GM18519 (cell line): ENCODE measurements at regions not wholly inside any gene's neighbourhood (a gene's known extent, or its start where the extent isn't known, plus 50 kb on each side); places are given as distances from the start of the nearest gene placed in this dataset.
"Not testable (repeated sequence)": the region's sequence is repeated elsewhere in the genome, so short reads cannot be mapped to it uniquely, and the experiment has no call there.

Experiments
- ATAC-seq: cut with Tn5 transposase; IDR thresholded peaks from one replicate; pipeline ENCODE4 v1.9.1; 2021; ENCODE audit warnings: mild to moderate bottlenecking, moderate library complexity; ENCODE audit not compliant: unreplicated experiment, low FRiP score

DNA sequence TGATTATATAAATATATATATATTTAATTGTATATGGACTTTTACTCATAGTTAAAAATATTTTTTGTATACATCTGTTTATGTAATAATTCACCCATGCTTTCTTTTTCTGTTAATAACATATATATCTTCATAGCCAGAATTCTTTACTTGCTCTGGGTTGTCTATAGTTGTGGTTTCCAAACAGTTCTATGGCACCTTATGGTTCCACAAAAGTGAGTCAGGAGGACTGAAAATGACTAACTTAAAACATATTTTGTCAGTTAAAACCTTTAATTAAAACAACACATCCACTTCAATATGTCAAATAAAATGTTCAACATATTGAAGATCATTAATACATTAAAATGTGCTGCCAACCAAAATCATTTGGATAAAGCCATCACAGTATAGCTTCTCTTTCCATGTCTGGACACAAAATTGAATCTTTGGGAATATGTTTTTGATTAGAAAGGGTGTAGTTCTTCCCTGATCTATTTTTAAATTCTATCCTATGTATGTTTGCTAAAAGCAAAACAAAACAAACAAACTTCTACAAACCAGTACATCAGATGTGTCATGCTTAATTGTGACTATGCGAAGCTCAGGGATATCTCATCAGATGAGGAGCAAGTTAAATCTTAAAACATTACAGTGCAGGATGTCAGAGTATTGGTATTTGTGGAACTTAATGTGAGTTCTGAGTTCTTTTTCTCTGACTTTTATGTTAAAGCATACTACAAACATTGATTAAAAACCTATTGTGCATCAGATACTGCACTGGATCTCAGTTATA lies 1488.4 kb upstream of the TENM4 start:
- ATAC-seq: no peak

DNA sequence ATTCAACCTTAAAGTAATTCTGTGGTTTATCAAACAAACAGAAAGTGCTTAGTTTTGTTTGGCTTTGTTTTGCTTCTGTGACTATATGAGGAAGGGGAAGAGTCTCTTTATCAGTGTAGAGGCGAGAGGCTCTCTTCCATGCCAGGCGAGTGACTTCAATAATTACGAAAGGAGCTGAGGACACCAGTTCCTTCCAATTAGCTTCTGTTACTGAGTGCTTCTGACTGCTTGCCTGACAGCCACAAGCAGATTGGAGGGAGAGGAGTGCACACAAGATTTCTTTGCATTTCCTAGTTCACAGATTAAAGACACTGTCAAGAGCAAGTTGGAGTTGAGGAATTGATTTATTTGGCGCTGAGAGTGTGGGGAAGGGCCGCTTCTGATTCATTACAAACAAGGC lies 1484.5 kb upstream of the TENM4 start:
- no peak for ATAC-seq

DNA sequence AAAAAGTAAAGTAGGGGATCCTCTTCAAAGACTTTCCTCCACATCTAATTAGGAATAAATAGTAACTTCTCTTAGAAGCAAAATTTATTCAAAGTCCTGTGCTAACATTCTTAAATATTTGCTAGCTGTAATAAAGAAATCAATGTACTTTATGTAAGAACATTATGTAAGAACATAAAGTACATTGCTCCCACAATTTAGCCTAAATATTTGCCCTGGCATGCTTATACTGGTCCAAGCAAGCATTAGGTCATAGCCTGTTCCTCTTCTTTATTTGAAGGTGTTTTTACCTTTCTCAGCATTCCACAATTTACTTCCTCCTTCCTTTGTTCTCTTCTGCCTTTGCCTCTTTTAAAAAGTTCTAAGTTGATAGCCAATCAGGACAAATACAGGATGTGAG lies 1480.5 kb upstream of the TENM4 start:
- ATAC-seq: not testable (repeated sequence)

DNA sequence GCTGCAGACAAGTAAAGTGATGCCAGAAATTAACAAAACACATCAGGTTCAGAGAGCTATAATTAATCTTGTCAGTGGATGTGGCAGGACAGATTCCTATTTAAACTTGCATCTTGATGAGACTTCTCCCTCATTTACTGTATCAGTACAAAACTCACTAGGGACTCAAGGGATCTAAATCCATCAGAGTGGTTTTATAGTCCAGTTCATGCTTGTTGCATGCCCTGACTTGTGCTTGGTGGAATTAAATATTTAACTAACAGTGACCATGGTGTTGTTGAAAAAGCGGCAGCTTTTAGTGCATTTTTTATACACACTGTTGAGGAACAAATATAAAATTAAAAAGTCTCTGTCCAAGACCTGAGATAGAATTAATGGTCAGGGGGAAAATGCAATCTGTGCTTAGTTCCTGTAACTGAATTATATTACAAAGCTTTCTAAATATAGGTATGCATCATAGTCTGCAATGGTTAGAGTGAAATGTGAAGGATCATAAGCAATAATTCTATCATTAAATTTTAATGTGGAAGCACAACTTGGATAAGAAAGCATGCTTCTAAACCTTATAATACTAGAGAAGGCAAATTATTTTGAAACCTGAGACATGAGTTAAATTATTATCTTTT lies 1475.5 kb upstream of the TENM4 start:
- ATAC-seq: no peak

DNA sequence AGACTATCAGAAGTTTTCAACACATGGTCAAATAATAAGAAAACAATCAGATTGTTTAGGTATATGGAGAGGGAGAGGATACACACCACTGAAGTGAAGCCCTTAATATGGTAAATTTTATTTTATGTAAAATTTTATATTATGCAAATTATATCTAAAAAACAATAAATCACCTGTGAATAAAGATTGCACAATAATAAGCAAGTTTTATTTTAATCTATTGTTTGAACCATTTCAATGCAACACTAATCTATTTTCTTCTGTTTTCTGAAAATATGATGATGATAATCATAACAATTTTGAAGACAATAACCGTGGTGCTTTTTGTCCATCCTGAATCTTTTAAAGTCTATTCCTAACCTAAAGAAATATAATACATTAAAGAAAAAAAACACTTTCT lies 1473.5 kb upstream of the TENM4 start:
- ATAC-seq: no peak

DNA sequence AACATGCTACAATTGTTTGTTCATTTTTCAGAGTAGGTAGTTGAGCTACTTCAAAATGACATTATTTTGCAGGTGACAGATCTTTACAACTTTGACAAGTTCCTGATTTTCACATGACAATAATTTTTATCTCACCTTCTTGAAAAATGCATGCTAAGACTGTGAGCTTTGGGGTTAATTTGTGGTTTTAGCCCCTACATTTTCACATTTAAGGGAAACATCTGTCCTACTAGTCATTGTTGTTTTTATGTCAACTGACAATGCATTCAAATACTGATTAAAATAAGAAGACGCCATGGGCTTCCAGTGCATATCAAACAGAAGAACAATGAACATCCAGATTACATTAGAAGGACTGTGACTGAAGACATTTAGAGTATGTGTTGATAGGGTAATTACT lies 1470.8 kb upstream of the TENM4 start:
- no peak for ATAC-seq

DNA sequence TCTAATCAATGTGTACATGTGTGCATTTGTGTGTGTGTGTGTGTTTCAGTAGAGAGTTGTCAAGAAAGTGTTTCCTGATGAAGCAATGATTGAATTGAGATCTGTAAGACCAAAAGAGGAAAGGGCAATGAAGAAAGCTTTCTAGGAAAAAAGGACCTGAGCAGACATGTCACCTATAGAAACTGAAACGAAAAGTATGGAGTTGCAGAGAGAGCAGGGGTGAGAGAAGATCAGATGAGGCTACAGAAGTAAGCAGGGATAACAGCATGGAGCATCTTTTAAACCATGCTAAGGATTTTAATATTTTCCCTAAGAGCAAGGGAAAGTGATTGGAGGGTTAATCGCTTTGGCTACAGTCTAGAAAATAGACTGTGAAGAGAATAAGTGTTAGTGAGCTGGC lies 1459.4 kb upstream of the TENM4 start:
- ATAC-seq: peak; percentile 47

DNA sequence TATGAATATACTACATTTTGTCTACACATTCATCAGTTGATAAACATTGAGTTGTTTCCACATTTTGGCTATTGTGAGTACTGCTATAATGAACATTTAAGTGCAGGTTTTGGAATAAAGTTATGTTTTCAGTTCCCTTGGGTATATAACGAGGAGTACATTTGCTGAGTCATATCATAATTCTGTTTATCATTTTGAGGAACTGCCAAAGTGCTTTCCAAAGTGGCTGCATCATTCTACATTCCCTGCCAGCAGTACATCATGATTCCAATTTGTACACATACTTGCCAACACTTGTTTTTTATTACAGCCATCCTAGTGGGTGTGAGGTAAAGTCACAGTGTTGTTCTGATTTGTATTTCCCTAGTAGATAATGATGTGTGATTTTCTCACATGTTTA lies 1458.6 kb upstream of the TENM4 start:
- no peak for ATAC-seq

DNA sequence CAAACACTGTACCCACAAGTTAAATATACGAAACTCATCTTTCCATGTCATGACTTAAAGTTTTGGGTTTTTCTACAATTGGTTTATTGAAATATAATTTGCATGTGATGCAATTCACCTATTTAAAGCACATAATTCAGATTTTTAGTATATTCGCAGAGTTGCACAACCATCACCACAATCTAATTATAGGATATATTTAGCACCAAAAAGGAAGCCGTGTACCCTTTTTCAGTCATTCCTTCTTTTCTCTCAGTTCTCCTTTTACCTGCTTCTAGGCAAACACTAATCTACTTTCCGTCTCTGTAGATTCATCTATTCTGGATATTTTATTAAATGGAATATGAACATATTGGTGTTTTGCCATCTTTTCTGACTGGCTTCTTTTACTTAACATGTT lies 1458.1 kb upstream of the TENM4 start:
- ATAC-seq: no peak

DNA sequence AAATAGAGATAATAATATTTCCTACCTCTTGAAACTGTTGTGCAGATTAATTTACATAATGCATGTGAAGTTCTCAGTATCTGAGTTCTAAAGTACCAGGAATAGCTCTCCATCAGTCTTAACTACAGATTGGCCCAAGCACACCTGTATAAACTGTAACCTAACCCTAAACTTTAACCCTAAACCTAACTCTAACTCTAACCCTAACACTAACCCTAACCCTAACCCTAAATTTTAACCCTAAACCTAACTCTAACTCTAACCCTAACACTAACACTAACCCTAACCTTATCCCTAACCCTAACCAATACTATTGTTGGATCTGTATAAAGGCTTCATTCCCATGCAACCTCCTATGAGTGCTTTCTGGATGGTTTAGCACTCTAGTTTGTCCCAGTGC lies 1445.9 kb upstream of the TENM4 start:
- no peak for ATAC-seq

DNA sequence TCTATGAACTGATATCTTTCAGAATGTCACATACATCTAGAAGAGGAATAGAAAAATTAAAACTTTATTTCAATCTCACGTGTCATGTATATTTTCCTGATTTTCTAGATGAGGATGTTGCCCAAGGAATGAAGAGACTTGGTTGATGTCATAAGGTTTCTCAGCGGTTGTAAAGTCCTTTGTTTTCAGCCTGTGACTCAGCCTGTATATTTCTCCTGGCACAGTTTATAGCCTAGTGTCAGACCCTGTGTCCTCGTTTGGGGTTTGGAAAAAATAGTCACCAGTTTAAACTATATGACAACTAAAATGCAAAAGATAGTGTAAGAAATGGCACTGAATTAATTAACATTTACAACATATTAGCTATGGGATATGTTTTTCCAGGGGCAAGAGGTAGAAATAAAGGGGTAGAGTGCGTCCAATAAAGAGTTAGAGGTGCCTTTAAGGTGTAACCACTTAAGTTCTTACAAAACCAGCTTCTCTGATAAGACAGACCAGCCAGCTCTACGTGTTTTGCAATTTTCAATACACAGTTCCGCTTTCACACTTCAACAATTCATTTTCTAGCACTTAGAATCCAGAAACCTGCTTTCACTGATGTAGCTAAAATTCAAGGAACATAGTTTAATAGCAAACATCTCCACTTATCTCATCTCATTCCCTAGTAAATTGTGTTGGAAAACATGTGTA lies 1432.6 kb upstream of the TENM4 start:
- peak; percentile 56 for ATAC-seq

DNA sequence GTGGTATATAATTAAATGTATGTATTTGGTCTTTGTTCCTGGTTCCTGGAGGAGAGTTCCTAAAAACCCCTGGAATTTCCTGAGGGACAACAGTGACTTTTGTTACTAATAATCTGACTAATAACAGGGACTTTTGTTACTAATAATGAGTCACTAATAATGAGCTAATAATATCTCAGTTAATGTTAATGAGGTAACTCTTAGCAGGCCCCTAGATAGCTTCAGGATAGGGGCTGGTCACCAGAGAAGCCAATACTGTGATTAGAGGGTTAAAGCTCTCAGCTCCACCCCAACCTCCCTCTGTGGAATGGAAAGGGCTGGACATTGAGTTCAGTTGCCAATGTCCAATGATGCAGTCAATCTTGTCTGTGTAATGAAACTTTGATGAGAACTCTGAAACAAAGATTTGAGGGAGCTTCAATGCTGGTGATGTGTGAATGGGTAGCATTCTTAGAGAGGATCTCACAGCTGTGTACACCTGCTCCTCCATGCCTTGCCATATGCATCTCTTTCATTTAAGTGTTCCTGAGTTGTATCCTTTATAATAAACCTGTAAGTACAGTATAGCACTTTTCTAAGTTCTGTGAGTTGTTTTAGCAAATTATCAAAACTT lies 1431.4 kb upstream of the TENM4 start:
- no peak for ATAC-seq

DNA sequence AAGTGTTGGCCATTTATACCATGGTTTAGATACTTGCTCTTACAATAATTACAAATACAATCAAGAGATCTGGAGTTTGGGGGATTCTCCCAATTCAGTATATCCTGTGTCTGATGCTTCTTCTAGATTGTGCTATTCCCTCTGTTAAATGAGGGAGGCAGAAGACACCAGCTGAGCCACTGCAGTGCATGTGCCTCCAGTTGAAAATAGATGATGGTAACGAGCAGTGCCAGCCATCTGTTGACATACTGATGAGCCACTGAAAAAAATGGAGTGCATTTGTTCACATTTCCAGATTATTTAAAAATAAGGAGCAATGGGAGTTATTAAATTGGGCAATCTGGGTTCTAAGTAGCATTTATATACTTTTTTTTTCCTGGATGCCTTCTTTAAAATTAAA lies 1428.0 kb upstream of the TENM4 start:
- no peak for ATAC-seq

DNA sequence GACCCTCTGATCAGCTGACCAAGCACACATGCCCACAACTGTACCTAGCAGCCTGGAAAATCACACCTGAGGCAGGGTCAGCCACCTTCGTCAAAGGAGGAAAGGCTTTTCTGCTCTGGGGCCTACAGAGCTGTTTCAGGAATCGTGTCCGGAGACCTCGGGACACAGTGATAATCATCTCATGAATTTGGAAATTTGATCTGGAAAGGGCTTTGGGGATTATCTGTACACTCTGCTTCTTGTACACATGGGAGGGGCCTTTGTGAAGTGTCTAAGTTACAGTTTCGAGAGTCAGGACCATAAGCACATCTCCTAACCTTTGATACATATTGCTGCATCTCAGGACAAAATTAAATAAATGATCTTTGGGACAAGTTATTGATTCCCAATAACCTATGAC lies 1421.2 kb upstream of the TENM4 start:
- no peak for ATAC-seq

DNA sequence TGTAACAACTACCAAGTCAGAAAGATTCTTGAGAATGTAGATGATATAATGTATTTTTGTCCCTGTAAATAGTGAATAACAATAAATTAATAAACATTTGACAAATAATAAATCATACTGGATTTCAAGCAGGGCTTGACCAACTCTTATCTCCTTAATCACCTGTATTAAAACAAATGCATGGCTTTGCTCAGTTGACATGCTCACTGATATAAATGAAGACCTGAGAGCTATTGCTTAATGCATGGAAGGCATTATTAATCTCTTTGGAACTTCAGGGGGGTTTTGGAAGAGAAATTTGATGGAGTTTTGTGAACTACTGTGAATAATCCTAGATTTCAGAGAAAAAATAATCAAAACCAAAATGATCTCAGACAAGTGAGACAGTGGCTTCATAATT lies 1420.4 kb upstream of the TENM4 start:
- ATAC-seq: no peak

DNA sequence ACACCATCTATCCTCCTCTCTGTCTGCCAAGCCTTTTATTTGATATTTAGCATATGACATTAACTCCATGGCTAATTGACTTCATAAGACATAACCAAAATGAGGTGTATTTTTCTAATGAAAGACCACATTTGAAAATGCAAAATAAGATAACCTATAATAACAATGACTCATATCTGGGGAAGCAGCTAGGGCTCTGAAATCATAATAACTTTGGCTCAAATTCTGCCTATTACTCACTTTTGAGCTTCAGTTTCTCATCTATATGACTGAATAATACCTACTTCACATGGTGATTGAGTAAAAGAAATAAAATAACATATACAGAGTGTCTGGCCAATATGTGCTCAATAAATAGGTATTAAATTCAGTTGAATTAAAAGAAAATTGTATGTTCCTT lies 1419.8 kb upstream of the TENM4 start:
- no peak for ATAC-seq

DNA sequence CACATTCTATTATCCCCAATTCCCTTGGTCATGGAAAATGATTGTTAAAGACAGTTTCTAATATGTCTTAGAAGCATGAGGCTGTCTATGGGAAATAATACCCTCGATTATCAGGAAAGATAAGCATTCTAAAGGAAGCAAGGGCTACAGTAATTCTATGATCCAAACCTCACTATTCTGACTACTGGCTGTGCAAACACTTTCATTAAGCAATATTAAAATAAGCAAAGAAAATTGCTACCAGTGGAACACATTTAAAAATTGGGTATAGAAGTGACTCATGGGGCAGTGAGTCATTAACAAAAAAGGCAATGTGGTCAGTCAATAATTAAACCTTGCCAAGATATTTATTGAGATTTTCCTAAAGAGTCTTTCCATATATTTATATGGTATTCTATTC lies 1415.2 kb upstream of the TENM4 start:
- ATAC-seq: no peak

DNA sequence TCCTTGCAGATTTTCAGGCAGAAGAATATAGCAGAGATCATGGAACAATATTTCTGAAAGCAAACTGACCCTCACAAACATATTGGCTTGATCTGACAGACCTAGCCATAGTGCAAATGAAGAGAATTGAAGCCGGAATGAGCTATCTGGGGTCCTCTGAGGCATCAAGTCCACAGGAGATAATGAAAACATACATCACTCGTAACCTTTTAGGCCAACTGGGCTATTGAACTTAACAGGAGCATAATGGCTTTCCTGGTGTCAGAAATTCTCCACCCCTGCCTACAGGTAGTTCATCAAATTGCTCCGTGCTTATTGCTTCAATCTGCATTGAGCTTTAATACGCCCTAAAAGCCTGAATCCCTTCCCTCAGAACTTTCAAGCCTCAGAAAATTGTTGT lies 1414.6 kb upstream of the TENM4 start:
- no peak for ATAC-seq

DNA sequence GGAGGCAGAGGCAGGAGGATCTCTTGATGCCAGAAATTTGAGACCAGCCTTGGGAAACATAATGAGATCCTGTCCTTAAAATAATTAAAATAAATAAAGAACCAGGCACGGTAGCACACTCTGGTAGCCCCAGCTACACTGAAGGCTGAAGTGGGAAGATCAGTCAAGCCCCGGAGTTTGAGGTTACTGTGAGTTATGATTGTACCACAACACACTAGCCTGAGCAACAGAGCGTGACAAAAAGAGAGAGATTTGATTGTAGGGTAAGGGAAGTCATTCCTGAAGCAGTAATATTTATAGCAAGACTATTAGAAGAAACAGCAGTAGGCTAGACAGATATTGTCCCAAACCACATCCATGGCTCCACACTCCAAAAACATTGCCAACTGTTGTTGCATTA lies 1408.4 kb upstream of the TENM4 start:
- peak; percentile 45 for ATAC-seq

DNA sequence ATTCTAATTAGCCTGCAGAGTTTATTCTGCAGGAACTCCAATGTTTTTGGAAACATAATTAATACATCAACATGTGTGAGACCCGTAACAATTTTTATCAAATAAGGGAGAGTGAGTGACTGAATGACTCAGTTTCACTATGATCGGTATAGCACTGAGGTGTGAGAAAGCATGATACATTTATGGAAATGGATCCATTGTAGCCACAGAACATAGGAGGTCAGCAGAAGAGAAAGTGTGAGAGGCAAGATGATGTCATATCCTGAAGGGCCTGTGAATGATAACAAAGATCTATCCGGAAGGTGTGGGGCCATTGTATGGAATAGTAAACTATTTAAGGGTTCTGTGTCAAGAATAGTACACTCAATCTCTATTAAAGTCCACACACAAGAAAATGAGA lies 1406.1 kb upstream of the TENM4 start:
- ATAC-seq: peak; percentile 90

DNA sequence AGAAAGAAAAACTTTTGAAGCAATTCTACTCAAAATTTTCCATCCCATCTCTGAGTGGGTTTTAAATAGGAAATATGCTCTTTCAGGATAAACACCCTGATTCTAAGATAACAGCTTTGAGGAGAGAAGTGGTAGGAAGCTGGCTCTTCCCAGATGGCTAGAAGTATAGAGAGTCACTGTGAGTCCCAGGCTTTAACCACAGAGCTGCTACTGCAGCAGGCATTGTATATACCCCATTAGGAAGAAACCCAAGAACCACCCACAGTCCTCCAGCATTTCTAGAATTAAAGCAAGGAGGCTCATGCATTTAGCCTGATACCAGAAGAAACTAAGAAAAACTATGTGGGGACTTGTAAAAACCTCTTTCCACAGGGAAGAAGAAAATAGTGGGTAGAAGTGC lies 1405.6 kb upstream of the TENM4 start:
- no peak for ATAC-seq
